NCI-H146 treated with DMSO at 0.1 percent for 48 hours (cell line): ENCODE measurements at regions not wholly inside any gene's neighbourhood (a gene's known extent, or its start where the extent isn't known, plus 50 kb on each side); places are given as distances from the start of the nearest gene placed in this dataset.
"Not testable (repeated sequence)": the region's sequence is repeated elsewhere in the genome, so short reads cannot be mapped to it uniquely, and the experiment has no call there.

Source experiments
- DNase-seq: peaks from one replicate; lab custom pipeline; 2025; ENCODE audit not compliant: unreplicated experiment; lab: John Stamatoyannopoulos, UW

DNA sequence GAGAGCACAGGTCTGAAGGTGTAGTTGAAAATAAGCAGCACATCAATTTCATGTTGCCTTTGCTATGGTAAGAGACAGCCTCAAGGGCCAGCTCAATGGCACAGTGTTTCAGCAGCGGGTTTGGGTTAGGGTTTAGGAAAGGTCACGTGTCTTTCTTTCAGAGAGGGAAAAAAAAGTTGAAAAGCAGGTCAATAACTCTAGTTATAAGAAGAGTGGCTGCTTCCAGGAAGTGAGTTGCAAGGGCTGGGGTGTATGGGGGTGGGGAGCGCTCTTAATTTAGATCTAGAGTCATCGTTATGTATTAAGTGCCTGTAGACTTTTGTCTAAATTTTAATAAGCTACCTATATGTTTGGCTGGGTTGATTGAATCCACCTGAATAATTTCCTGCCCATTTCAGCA lies 118.5 kb upstream of the SPAG17 start:
- DNase-seq, result no peak

DNA sequence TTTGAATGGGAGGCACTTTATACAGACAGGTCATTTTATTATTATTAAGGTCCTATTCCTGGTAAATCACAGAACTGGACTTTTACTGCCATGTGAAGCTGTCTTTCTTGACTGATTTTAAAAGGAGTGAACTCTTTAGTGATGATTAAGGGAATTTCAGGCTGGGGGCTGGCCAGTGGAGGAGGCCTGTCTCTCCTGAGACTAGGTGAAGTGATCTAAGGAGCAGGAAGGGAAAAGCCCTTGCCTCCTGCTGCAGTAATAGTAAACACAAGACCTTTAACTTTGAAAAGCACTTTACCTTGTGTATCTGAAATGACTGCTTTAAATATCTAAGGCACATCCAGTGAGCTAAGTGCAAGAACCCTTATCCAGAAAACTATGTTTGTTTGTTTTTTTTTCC lies 118.0 kb upstream of the SPAG17 start:
- no peak for DNase-seq

DNA sequence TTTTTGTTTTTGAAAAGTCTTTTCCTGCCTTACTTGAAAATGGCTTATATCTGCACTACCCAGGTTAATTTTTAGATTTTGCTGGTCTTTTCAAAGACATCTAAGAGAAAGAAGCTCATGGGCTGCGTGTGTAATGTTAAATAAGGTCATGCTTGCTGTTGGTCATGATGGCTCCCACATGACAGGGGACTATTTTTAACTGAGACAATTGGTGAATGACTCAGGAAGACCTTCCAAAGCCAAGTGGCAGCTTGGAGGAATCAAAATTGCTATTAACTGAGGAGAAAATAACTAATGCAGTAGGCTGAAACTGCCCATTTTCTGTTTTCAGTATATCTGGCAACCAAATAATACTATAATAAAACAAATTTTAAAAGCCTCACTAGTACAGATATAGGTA lies 117.1 kb upstream of the SPAG17 start:
- no peak for DNase-seq

DNA sequence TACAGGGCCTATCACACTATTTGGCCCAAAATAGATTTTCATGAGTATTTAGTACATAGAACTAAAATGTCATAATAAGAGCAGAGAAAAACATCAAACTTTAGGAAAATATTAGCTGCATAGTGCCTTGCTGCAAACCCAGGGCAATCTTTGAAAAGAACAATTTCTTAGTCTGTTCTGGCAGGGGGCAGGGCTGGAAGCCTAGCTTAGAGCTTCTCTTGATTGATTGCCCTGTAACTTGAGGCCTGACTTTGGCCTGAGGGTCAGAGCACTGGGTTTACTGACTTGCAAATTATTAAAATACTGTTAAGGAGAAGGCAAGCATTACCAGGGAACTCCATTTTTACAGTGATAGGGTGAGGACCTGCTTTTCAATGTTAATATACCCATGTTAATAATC lies 115.8 kb upstream of the SPAG17 start:
- no peak for DNase-seq

DNA sequence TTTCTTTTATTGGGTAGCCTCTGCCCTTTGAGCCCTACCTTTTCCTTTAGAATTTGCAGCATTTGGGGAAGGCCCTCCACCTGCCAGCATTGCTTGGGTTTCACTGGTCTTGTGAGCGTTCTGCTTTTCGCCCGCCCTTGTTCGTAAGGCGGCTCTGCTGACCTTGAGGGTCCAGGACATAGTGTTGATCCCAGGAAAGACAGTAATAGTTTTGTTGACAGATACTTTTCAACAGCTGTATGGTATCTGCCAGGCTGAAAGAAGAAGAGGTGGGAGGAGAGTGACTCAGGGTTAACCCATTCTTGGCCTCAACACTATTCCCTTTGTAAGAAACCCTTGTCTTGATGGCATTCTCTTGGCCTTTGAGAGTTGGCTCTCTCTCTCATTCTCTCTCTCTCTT lies 113.4 kb upstream of the SPAG17 start:
- DNase-seq, result no peak

DNA sequence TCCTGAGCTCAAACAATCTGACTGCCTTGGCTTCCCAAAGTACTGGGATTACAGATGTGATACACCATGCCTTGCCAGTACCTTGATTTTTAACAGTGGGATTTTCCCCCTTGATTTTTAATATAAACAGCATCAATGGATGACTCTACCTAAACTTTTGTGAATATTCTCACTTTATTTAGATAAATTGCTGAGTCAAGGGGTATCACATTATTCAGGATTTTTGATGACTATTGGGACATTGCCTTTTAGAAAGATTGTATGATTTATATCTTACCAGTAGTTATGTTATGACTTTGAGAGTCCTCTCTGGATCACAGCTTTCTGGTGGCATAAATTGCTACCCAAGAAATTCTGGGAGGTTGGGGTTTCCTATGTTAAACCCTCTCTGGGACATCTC lies 112.5 kb upstream of the SPAG17 start:
- no peak for DNase-seq

DNA sequence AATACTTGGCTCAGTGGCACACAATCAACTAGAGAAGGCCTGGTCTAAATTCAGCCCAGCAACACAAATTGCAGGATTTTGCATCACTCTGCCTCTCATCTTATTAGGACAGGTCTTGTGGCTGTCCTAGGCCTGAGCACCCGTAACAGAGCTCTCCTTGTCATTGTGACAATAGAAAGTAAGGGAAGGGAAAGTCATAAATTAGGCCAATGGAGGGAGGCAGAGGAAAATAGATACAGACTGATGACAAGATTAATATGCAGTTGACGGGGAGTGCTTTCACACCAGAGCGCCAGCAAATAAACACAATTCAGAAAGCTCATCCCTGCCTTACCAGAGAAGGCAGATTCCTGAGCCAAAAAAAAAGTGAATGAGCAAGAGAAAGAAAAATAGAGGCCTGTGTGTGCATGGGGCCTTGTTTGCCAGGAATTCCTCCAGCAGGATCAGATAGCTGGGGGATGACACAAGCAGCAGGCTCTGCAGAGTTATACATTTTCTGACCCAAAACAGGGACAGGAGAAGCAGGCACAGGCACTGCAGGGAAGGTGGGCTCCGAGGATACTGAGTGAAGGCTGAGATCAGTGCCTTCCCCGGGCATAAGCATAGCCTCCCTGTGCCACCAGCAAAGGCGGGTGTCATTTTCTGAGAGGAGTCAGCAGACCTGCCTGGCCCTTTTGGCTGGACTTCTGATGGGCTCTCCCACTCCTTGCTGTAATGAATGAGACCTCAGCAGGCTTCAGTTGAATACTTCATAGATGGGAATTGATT lies 110.0 kb upstream of the SPAG17 start:
- no peak for DNase-seq

DNA sequence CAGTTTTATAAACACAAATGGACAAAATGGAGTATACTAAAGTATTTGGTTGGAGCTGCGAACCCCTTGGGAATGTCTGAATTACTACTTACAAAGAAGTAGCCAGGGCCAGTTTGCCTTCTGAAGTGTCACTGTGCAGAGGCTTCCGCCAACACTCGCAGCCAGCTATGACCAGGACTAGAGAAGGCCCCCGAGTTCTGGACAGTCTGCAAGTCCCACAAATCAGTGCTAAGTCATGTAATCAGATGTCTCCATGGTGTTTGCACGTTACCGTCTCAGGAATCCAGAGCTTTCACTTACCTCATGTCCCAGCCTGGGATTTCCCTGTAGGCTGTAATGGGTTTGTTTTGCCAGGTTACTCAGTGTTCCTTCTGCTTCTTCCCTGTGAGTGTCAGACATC lies 106.6 kb upstream of the SPAG17 start:
- DNase-seq, result no peak

DNA sequence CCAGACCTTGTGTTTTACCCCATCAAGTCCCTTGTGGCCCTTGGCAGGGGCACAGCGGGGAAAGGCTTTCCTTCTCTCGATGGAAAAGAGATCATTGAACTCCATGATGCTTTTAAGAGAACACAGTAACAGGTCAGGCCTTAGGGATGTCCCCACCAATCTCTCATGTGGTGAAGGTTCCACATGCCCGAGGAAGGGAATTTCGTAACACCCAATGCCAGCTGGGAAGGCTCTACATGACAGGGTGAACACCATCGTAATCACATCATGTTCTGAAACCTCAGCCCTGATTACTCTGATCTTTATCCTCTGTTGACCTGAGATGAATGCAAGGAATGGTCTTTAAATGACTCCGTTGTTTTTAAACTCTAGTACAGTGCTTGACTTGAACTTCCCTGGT lies 105.5 kb upstream of the SPAG17 start:
- no peak for DNase-seq

DNA sequence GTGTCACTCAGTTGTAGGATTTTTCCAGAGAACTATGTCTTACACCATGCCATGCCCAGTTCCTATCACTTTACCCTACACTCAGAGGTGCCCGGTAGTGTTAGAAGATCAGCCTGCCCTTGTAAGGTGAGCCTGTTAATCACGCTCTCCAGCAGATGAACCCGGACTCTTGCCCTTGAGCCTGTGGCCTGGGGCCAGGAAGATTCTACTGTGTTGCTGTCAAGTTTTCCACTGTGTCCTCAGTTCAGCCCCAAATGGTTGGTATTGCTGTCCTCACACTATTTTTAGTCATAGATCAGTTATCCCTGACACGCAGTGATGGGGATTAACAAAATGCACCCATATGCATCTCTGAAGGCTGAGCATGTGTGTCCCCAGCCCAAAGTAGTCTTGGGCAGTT lies 105.0 kb upstream of the SPAG17 start:
- no peak for DNase-seq

DNA sequence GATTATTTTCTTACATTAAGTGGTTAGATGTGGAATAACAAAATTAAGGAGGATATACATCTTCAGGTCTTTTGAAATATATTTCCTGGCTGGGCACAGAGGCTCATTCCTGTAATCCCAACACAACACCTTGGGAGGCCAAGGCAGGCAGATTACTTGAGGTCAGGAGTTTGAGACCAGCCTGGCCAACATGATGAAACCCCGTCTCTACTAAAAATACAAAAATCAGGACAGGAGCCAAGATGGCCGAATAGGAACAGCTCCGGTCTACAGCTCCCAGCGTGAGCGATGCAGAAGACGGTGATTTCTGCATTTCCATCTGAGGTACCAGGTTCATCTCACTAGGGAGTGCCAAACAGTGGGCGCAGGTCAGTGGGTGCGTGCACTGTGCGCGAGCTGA lies 95.6 kb upstream of the SPAG17 start:
- DNase-seq, result not testable (repeated sequence)

DNA sequence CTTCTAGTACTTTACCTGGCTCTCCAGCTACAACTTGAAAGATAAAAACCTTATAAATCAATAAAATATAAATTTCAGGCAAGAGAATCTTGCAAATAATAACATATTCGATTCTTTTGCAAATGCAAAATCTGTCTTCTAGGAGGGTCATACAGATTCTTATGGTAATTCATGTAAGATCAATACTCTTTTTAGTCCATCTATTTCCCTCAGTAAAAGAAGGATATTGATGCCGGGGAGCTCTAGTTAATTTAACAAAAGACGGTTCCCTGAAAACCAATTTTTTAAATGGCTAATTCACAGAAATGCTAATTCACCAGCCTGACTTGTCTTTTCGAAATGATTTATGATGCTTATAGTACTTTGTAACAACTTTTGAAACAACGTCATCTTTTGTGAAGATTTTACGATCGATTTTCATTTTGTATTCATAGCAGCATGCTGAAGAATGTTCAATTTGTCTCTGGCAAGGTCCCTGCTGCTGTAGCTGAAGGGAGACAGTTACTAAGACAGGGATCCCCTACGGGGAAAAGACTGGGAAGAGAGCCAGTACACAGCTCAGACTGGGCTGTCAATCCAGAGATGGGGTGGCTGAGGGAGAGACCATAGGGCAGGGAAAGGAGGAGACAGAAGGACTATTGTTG lies 90.6 kb upstream of the SPAG17 start:
- DNase-seq, result no peak

DNA sequence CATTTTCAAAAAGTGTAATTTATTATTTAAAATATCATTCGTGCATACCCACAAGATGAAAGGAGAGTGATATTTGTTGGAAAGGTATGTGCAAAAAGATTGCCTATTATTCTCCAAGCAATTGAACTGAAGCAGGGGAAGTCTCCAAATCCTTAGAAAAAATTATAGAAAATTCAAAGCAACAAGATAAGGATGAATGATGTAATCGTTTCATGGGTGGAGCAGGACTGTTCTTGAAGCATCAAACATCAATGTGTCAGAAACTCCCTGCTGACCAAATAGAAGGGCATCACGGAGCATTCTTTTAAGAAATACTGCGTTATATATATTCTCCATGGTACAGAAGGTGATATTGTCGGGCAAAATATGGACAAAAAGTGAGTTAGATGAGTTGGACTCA lies 87.9 kb upstream of the SPAG17 start:
- DNase-seq, result no peak

DNA sequence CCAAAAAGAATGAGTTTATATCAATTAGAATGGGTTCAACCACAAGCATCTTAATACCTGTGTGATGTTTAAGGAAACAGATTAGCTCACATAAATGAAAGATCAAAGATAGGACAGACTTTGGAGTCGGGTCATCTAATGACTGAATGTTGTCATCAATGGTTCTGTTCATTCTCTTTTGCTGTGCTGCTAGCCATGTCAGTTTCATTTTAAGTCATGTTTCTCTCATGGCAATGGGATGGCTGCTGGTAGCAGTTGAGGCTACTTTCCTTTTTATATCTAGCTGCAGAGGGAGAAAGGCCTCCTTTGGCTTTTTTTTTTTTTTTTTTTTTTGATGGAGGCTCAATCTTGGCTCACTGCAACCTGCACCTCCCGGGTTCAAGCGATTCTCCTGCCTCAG lies 86.9 kb upstream of the SPAG17 start:
- DNase-seq, result no peak

DNA sequence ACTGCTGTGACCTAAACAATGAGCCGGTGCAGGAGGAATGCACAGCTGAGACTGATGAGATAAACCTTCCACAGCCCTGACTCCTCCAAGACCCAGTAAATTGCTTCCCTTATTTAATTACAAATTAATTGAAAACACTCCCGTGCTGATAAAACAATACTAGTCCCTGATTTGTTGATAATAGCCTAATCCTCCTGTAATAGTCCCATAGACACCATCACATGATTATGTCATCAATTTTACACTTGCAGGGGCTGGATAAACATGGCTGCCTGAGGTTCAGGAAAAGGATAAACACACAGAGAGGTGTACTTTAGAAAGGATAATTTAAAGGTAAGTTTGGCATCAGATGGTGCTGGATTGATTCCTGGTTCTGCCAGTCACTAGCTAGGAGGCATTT lies 84.6 kb upstream of the SPAG17 start:
- no peak for DNase-seq

DNA sequence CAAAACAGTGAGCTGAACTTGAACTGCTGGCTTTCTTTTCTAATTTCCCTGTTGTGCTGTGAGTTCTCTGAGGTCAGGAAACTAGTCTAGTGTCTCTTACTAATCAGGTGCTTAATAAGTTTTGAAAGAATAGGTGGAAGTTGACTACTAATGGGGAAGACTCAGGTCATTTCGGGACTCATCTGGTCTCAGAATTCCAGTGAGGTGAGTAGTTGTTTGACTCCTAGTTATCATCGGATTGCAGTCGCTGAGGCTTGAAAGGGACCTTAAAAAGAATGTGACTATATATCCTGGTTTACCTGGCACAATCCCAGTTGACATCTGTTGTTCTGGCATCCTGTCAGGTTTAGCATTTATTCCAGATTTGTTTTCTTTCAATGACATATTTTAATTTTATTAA lies 81.4 kb upstream of the SPAG17 start:
- DNase-seq, result no peak

DNA sequence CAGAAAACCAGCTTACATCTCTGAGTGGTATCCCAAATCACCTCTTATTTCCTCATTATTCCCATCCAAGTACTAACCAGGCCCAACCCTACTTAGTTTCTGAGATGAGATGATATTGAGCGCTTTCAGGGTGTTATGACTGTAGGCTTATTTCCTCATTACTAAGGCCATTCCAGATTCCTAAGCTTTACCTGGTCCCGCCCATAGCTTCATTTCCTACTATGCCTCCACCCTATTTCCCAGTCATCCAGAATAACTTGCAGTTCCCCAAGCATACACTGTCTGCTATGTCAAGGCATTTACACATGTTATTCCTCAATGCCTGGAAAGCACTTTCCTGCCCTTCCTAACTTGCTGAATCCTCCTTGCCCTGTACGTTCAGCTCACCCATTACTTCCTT lies 79.3 kb upstream of the SPAG17 start:
- DNase-seq, result no peak

DNA sequence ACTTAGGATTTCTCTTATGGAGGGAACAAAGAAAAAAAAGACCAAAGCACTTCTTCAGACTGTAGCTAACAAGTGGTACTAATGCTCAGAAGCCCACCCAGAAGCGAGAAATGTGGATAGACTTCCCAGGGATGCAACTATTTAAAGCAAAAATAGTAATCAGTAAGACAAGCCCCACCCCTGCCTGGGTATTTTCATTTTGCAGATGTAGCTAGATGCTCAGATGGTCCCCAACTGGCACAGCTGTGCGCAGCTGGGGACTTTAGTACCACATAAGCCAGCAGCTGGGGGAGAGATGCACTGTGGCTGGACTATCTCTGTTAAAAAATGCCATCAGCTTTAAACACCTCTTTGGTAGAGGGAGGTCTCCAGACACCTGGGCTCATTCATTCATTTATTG lies 77.8 kb upstream of the SPAG17 start:
- no peak for DNase-seq

DNA sequence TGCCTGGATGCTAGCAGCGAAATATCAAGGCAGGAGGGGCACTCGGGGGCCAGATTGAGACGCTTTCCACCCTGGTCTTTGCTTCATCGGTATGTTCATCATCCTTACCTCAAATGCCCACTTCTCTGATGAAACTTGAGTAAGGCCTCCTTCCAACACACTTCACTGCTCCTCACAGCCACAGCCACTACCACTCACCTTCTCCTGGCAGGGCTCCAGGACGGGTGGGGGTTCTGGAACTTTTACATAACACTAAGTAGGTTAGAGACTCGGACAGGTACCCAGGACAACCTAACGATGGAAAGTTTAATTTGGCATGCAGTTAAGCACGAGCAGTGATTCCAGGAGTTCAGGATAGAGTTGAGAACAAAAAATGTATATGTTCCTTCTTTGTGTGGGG lies 73.9 kb upstream of the SPAG17 start:
- no peak for DNase-seq

DNA sequence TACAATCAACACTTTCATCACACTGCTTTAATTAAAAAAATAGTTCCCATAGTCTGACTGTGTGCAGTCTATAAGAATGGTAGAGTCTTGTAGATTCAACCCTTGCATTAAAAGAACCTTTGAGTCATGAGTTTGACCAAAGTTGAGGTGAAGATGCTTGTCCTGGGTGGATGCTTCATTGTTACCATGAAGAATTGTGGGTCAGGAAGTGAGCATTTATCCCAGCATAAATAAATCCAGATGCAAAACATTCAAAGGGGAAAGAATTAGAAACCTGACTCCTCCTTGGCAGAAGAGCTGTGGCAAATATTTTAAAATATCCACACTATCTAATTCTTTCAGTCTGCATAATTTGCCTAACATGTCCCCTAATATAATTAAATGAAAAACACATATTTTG lies 72.9 kb upstream of the SPAG17 start:
- DNase-seq, result no peak

DNA sequence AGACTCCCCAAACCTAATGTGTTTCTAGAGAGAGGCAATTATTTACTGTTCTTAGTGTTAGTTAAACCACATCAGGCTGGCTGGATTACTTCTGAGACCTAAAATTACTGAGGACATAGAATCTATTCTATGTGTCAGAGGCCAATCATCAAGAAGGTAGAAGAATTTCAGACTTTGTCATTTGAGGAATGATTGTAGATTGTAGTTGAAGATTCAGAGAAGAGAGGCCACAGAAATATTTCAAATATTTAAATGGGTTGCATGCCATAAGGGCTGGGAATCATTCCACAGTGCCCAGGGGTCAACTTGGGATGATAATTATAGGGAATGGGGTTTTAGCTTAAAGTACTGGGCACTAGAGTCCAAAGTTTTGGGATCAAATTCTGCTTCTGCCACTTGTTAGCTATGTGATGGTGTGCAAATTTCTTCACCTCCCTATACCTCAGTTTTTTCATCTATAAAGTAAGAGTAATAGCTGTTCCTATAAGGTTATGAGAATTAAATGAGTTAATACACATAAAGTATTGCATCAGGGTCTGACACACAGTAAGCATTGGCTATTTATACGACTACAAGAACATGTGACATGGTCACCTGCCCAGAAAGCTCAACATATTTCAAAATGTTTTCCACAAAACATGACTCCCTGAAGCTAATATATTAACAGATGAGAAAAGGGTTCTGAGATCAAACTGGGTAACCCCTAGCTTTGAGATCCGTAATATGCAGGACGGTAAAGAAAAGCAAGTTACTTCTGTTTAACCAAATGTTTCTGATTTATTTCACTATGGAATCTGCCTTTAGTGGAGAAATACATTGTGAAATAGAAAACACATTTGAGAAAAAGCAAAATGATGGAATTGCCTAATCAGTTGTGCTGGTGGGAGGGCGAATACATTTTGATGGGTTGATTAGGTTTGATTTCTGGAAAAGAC lies 69.7 kb upstream of the SPAG17 start:
- DNase-seq, result no peak

DNA sequence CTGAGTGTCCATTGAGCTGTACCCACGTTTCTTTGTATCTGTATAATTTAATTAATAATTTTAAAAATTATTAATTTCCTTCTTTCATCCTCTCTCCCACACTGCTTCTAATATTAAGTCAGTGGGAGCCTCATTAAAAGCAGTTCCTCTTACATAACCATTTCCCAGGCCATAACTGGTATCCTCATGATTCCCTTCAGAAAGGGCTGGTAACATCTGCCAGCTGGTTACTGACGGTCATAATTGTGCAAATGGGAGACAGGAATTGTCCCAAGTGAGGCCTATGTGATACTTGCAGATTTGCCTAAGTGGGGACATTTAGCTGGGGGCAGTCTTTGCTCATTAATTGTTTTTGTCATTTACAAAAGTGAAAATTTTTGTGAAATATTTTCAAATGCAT lies 69.0 kb upstream of the SPAG17 start:
- no peak for DNase-seq
